ENCODE measurements at regions not wholly inside any gene's neighbourhood (a gene's known extent, or its start where the extent isn't known, plus 50 kb on each side); places are given as distances from the start of the nearest gene placed in this dataset.

- TF ChIP-seq CTCF (IDR thresholded peaks at IDR 0.05) (no peak), POLR2A (IDR thresholded peaks at IDR 0.05) (no peak)
Measured at GRCh38 chr2:41920812-41921211, 127.0 kb upstream of the PKDCC start.

All from uterus (tissue), 2 donors.